ENCODE measurements at regions not wholly inside any gene's neighbourhood (a gene's known extent, or its start where the extent isn't known, plus 50 kb on each side); places are given as distances from the start of the nearest gene placed in this dataset.

DNA sequence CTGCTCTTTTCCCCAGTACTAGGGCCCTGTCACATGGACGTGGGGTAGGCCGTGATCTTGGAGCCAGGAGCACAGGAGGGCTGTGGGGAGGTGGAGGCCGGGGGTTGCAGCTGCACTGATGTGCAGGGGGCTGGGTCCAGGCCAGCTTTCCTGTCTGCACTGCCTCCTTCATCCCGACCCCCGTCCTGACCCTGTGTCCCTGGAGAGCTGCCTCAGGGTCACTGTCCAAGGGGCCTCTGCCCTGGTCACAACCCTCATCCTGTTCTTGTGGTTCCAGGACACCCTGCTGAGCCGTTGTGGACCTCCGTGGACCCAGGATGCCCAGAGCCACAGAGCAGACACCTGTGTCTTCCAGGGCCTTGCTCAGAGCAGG, 91.7 kb upstream of the ADRA2C start:
- in situ Hi-C loops (cut with HindIII; ENCODE audit: low pct_ligation_motif_present, low pct_unique_long_range_greater_than_20kb, low sequenced_read_pairs): no loop called here
- DNase-seq: no peak

DNA sequence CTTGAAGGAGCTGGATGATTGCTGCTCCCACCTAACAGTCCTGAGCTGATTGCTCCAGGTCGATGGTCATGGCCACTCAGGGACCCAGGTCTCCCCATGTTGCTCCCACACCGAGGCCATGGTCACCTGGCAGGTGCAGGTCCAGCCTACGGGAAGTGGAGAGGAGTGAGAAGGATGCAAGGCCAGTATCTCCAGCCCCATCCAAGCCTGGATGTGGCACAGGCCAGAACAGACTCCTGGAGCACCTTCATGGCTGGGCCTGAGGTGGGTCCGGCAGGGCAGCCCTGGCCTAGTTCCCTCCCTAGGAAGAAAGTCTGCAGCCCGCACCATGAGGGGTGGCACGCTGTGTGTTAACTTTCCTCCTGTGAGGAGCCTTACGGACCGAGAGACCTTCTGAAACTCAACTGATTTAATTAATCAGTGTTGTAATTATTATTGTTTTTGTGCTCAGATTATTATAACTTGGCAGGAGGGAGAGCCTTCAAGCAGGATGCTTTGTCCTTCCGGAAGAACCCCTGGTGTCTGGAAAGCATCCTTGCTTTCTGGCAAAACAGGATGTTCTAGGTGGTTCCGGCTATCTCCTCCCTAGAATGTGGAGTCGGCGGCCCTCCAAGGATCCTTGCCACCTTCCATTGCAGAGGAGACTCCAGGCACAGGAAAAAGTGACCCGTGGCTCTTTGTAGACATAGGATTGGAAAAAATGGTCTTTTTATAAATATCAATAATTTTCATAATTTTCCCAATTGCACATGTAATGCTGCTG, 92.3 kb upstream of the ADRA2C start:
- no peak for DNase-seq
- in situ Hi-C loops (cut with HindIII; ENCODE audit: low pct_ligation_motif_present, low pct_unique_long_range_greater_than_20kb, low sequenced_read_pairs): no loop called here

DNA sequence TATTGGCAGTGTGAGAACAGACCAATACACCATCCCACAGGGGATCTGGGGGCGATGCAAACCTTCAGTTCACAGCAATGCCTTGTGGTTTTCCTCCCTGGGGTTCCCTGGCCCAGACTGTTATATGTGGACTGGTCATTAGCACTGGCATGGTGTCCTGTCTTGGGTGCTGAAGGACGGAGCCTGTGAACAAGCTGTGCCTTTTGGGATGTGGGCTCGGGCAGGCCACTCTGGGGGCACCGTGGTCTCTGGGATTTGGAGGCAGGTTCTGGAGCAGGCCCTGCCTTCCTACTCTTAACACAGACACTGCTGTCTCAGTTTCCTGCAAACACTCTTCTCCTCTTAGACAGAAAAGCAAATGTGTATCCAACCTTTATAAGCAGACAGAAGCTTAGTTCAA, 93.0 kb upstream of the ADRA2C start:
- in situ Hi-C loops (cut with HindIII; ENCODE audit: low pct_ligation_motif_present, low pct_unique_long_range_greater_than_20kb, low sequenced_read_pairs): no loop called here
- no peak for DNase-seq

DNA sequence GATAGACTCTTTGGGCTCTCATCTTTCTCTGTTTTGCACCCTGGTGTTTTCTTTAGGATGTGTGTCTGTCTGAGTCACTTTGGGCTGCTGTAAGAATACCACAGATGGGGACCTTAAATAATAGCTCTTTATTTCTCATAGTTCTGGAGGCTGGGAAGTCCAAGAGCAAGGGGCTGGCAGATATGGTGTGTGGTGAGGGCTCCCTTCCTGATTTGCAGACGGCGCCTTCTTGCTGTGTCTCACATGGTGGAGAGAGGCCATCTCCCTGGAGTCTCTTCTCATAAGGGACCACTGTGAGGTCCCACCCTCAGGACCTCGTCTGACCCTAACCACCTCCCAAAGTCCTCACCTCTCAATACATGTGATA, 93.7 kb upstream of the ADRA2C start:
- in situ Hi-C loops (cut with HindIII; ENCODE audit: low pct_ligation_motif_present, low pct_unique_long_range_greater_than_20kb, low sequenced_read_pairs): no loop called here
- no peak for DNase-seq

DNA sequence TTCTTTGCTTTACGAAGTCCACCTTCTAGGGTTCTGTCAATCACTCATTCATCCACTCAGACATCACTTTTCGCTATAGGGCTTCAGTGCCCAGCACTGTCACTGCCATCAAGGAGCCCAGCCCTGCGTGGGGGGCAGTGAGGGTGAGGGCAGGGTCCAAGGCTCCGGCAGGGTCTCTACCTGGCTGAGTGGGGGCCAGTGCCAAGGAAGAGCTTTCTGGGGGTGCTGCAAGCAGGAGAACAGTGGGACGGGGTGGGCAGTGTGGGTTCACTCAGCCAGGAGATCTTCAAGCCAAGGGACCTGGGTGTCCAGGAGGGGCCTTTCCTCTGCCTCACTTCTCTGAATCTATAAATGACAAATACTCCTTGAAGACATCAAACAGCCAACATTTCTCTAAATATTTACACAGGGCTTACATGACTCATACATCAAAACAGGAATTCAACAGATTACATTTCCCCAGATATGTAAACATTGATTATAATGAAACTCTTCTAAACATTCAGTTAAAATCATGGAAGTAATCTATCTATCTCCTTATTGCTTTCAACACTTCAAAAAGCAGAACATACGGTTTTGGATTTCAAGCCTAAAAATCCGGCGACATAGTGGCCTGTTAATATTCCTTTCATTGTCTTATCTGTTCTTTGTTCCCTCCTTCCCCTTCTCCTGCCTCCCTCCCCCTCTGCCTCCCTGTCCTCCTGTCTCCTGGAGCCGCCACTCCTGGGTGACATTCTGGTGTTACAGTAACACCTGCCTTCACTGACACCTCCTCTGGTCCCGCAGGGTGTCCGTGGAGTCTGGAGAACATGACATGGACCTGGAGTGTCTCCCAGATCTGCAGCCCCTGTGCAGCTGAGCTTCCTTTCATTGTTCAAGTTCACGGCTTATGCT, 94.4 kb upstream of the ADRA2C start:
- no peak for DNase-seq
- in situ Hi-C loops (cut with HindIII; ENCODE audit: low pct_ligation_motif_present, low pct_unique_long_range_greater_than_20kb, low sequenced_read_pairs): no loop called here

DNA sequence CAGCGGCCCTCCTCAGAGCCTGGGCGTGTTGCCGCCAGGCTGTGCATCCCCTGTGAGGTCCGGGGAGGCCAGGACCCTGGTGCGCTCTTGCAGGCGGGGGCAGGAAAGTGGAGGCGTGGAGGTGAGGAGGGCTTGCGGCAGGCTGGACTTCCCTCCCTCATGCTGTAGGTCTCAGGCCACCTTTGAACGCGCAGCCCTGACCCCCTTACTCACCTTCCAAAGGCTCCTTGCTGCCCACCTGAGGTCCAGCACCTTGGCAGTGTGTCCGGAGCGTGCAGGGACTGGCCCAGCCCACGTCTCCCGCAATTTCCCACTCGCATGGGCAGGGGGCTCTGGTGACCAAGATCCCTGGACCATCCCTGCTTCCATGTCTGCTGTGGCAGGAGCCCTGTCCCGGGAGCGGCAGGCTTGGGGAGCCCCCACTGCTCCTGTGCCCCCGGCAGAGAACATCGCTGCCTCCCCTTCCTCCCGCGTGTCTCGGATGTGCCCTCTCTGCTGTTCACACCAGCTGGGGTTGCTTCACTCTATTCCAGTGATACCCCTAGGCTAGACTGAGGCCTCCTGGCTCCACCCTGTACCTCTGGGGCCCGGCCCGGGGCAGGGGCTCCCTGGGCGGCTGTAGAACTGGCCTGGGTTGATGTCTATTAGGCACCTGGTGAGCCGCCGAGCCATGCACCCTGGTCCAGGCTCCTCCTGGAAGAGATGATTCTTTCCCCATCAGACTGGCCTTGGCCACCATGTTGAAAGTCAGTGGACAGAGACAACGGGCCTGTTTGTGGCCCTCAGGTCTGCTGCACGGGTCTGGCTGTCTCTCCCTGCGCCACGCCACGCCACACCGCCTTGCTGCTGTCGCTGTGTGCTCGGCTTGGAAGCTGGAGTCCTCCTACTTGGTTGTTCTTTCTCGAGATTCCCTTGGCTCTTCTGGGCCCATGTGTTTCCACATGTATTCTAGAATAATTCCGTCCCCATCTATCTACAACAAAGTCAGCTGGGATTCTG, 95.4 kb upstream of the ADRA2C start:
- no peak for DNase-seq
- in situ Hi-C loops (cut with HindIII; ENCODE audit: low pct_ligation_motif_present, low pct_unique_long_range_greater_than_20kb, low sequenced_read_pairs): no loop called here

DNA sequence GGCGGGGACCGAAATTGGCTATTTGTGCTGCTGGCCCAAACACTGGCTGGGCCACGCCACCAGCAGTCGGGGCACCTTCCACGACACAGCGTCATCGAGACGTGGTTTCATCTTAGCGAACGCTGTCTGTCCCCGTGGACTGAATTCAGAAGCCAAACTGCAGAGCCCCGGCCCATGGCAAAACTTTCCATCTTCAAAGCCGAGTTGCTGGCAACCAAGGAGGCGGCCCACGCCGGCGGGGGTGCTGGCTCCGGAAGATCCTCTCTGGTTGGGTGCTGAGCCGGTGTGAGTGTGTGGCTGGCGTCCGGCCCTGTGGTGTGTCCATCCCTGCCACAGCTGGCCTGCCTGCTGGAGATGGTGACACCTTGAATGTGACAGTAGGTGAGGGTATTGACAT, 96.6 kb upstream of the ADRA2C start:
- DNase-seq: no peak
- in situ Hi-C loops (cut with HindIII; ENCODE audit: low pct_ligation_motif_present, low pct_unique_long_range_greater_than_20kb, low sequenced_read_pairs): no loop called here

DNA sequence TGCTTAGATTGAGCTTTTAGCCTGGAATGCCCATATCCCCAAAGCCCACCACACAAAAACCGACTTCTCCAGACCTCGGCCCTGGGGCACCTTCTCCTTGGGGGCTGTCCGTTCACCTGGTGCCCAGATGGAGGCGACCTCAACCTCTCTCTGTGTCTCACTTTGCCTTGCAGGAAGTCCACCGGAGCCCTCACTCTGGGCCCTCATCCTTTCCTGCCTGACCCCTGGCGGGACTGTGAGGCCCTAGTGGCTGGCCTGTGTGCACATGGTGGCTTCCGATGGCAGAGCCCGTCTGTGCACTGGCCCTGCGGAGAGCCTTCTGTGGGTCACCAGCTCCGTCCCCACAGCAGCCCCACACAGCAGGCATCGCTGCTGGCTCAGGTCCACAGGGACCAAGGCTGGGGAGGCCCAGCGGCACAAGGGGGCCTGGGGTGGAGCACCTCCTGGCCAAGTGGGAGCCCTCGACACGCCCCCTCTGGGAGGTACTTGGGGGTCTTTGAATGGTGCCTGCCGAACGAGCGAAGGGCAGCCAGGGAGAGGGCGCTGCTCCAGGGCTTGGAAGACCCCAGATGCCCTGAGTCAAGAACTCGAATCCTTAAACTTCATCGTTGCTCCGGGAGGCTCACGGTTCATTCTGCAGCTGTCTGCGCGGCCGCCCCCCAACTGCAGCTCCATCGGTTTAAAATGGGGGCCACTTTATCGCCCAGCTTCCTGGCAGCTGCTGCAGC, 97.2 kb upstream of the ADRA2C start:
- in situ Hi-C loops (cut with HindIII; ENCODE audit: low pct_ligation_motif_present, low pct_unique_long_range_greater_than_20kb, low sequenced_read_pairs): no loop called here
- no peak for DNase-seq

DNA sequence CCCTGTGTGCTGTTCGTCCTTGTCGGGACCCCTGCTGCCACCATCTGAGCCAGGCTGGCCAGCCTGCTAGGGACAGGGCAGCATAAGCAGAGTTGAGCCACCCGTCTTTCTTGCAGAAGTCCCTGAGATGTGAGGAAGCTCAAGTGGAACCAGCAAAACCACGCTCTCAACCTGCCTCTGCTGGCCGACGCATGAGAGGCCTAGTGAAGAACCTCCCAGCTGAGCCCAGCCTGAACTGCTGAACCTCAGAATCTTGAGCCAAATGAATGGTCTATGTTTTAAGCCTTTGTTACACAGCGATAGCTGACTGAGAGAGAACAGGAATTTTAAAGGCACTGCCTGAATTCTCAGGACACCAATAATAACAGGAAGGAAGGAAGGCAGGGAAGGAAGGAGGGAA, 98.9 kb upstream of the ADRA2C start:
- in situ Hi-C loops (cut with HindIII; ENCODE audit: low pct_ligation_motif_present, low pct_unique_long_range_greater_than_20kb, low sequenced_read_pairs): no loop called here
- DNase-seq: no peak

DNA sequence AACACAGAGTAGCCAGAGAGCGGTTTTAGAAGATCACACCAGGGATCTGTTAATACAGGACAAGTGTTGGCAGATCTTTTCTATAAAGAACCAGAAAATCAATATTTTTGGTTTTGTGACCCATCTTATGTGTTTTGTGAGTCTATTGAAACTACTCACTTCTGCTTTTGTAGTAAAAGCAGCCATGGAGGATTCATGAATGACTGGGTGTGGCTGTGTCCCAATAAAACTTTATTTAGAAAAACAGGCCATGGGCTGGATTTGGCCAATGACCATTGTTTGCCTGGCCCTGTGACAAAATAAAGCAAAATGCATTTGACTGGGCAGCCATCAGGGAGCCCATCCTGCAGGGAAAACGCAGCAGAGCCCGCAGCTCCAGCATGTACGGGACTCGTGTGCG, 99.9 kb upstream of the ADRA2C start:
- no peak for DNase-seq
- in situ Hi-C loops (cut with HindIII; ENCODE audit: low pct_ligation_motif_present, low pct_unique_long_range_greater_than_20kb, low sequenced_read_pairs): no loop called here

DNA sequence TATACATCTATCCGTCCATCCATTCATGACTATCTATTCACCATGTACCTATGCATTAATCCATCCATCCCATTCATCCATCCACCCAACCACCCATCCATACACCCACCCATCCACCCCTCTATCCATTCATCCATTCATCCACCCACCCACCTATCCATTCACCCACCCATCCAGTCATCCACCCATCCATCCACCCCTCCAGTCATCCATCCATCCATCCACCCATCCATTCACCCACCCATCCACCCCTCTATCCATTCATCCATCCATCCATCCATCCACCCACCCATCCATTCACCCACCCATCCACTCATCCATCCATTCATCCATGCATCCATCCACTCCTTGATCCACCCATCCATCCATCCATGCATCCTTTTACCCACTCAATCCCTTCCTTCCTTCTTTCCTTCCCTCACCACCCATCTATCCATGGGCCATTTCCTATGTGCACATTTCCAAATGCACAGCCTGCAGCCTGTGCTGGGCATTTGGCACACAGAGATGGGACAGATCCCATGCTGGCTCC, 100.8 kb upstream of the ADRA2C start:
- in situ Hi-C loops (cut with HindIII; ENCODE audit: low pct_ligation_motif_present, low pct_unique_long_range_greater_than_20kb, low sequenced_read_pairs): no loop called here
- DNase-seq: no peak

DNA sequence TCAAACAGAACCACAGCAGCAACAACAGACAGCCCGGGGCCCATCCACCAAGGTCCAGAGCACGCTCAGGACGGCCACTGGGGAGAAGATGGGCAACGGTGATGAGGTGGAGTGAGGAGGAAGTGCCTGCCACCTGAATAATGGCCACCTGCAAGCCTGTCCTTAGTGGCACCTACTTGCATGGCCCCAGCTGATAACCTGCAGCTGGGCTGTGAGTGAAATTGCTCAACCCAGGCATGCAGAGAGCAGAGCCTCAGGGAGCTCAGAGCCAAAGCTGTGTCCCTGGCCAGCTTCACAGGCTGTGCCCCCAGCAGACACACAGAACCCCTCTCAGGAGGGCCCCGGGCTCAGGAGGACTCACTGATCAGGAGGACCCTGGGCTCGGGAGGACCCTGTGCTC, 102.4 kb upstream of the ADRA2C start:
- in situ Hi-C loops (cut with HindIII; ENCODE audit: low pct_ligation_motif_present, low pct_unique_long_range_greater_than_20kb, low sequenced_read_pairs): no loop called here
- DNase-seq: no peak

DNA sequence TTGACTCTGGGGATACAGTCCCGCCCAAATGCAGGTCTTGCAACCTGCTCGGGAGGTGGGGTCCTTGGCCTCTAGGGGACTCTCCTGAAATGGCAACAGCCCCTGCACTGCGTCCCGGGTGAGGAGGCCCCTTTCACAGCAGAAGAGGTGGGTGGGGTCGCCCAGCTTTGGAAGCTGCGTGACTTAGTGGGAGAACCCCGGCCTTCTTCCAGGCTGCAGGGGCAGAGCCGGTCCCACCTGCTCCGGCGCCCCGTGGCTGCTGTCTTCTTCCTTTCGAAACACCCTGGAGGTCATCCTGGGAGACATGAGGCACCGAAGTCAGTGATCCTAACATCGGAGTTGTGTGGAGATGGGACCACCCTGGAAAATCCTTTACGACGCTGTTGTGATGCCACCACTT, 103.7 kb upstream of the ADRA2C start:
- no peak for DNase-seq
- in situ Hi-C loops (cut with HindIII; ENCODE audit: low pct_ligation_motif_present, low pct_unique_long_range_greater_than_20kb, low sequenced_read_pairs): no loop called here

DNA sequence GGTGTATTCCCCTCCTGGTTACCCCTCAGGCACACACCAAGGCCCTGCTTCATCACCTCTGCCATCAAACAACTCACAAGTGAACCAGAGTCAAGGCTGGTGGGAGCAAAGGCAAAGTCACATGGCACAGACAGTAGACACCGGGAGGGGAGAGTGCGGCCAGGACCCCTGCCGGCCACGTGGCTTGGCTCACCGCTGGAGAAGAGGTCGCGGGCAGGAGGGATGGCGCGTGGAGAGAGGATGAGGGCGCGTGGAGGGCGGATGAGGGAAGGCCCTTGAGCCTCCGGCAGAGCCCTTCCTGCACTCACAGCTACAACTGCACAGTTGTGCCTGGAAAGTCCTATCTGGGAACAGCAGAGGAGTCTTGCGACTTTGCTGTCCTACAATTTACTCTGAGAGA, 104.2 kb upstream of the ADRA2C start:
- in situ Hi-C loops (cut with HindIII; ENCODE audit: low pct_ligation_motif_present, low pct_unique_long_range_greater_than_20kb, low sequenced_read_pairs): no loop called here
- no peak for DNase-seq

DNA sequence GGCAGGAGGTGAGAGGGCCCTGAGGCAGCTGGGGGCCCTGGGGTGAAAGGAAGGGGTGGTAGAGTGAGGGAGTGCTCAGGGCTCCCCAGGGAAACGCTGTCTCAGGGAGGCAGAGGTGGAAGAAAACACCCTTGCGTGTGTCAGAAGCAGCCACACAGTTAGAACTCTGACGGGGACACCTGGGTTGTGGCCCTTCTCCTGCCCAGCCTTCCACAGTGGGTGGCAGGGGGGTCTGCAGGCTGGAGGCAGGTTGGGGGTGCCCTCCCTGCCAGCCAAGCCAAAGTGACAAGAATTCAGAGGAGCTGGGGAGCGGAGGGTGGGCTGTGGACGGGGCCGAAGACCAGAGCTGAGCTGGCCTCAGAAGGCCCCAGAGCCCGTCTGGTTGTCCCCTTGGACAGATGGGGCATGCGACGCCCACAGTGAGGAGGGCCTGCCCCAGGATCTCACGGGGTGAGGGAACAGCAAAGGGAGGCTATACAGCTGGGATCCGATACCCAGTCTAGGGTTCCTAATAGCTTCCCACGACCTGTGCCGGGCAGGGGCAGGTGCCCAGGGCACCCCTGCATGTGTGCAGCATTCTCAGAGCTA, 105.2 kb upstream of the ADRA2C start:
- in situ Hi-C loops (cut with HindIII; ENCODE audit: low pct_ligation_motif_present, low pct_unique_long_range_greater_than_20kb, low sequenced_read_pairs): no loop called here
- no peak for DNase-seq

DNA sequence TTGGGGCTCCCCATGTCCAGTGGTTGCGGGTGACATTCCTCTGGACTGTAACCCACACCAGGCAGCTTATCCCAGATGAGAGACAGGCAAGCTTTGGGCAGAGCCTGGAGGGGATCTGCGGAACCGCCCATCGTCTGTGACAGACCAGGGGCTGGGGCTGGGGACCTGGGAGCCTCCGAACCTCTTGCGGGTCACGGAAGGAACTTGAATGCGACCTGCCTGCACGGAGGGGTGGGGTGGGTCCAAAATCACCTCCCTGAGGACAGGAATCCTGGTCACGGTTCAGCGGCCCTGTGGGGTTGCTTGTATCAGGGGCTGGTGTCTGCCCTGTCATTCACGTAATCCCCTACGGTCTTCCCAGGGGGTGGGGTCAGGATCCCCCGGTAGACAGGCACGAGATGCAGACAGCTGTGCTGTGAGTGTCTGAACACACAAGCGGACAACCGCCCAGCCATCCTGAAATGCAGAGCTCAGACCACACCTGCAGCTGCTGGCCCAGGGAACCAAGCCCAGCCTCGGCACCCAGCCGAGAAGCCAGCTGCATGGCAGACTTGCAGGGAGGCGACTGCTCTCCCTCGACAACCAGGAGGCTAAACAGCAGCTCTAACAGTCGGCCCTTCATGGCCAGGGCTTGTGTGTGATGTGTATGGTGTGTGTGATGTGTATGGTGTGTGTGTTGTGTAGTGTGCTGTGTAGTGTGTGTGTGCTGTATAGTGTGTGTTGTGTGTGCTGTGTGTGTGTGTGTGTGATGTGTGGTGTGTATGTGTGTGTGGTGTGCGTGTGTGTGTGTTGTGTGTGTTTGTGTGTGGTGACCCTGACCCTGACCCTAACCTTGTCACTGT, 105.9 kb upstream of the ADRA2C start:
- in situ Hi-C loops (cut with HindIII; ENCODE audit: low pct_ligation_motif_present, low pct_unique_long_range_greater_than_20kb, low sequenced_read_pairs): no loop called here
- no peak for DNase-seq

DNA sequence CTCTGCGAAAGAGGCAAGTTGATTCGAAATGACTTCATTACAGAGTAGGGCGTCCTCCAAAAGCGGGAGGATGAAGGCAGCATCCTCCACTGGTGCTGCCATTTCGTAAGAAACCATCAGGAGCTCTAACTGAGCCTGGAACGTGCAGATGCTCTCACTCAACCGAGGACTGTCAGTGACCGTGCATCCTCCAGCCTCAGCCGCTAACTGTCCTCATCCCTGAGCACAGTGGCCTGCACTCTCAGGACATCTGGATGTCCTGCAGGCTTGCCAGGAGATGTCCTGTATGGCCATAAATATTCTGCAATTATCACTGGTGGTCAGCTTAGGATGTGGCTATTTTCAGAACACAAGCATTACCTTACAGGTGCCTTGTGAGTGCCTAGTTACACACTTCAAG, 107.1 kb upstream of the ADRA2C start:
- no peak for DNase-seq
- in situ Hi-C loops (cut with HindIII; ENCODE audit: low pct_ligation_motif_present, low pct_unique_long_range_greater_than_20kb, low sequenced_read_pairs): no loop called here

Data from ACHN (cell line).